Ascending aorta (tissue), 2 donors: ENCODE measurements at regions not wholly inside any gene's neighbourhood (a gene's known extent, or its start where the extent isn't known, plus 50 kb on each side); places are given as distances from the start of the nearest gene placed in this dataset.

Experiments
- DNase-seq, 2 donors: peaks; one replicate each; pipeline ENCODE4 v3.0.0-alpha.2; 2019; ENCODE audit warnings: low spot score in 2 of 2
- H3K27ac ChIP-seq, 2 donors: fragments of 200-600 bp; sonication (generic); one replicate each; pipeline ENCODE4 v1.5.1; 2016 to 2017; ENCODE audit warnings: mild to moderate bottlenecking in 1 of 2
- H3K27me3 ChIP-seq: fragments of 200-600 bp; sonication (generic); one replicate; pipeline ENCODE4 v1.5.1; 2017
- H3K36me3 ChIP-seq, 2 donors: fragments of 200-600 bp; sonication (generic); one replicate each; pipeline ENCODE4 v1.5.1; 2016
- H3K4me1 ChIP-seq, 2 donors: fragments of 200-600 bp; sonication (generic); one replicate each; pipeline ENCODE4 v1.5.1; 2016 to 2017; ENCODE audit warnings: mild to moderate bottlenecking in 1 of 2
- H3K4me3 ChIP-seq, 2 donors: fragments of 200-600 bp; sonication (generic); one replicate each; pipeline ENCODE4 v1.5.1; 2016 to 2017; ENCODE audit warnings: mild to moderate bottlenecking in 1 of 2
- H3K9me3 ChIP-seq, 2 donors: fragments of 200-600 bp; sonication (generic); one replicate each; pipeline ENCODE4 v1.5.1; 2016
- CTCF ChIP-seq, 3 experiments: fragments of 200-600 bp in 2 of 3; fragments of 450-650 bp in 1 of 3; sonication (generic) in 2 of 3; IDR thresholded peaks; one replicate each; pipeline ENCODE4 v1.5.1; 2016 to 2019; ENCODE audit warnings: antibody characterized with exemption in 3 of 3, mild to moderate bottlenecking in 1 of 3, moderate library complexity in 1 of 3
- intact Hi-C: fragments of 100-400 bp; cut with DNase I; formaldehyde crosslinking; loops from one replicate; pipeline ENCODE4 v1.15.1; 2023

- H3K27me3 ChIP-seq, result no peaks in the 10 kb centered on the region
- no peaks in the 10 kb centered on the region for H3K36me3 ChIP-seq
- intact Hi-C loops, result no loop called here
- no peak overlapping the region for H3K4me3 ChIP-seq
- TF ChIP-seq CTCF (IDR thresholded peaks at IDR 0.05), result no peak
- H3K27ac ChIP-seq, result no peak overlapping the region
- DNase-seq, result no peak
- H3K4me1 ChIP-seq, result peaks cover 0 to 5% of the 10 kb centered on the region in 2 donors
- H3K9me3 ChIP-seq, result no peaks in the 10 kb centered on the region
Measured at GRCh38 chr10:10617686-10618085, 400.0 kb upstream of the CELF2 start.

GRCh38 chr10:10618139-10618538 is 399.5 kb upstream of the CELF2 start:
- DNase-seq, result no peak
- intact Hi-C loops, result no loop called here

GRCh38 chr10:10623958-10624566 is 393.6 kb upstream of the CELF2 start:
- Histone ChIP-seq H3K36me3 (no peaks in the 10 kb centered on the region), H3K4me1 (no peaks in the 10 kb centered on the region), H3K27ac (no peak overlapping the region), H3K4me3 (no peak overlapping the region), H3K9me3 (no peaks in the 10 kb centered on the region), H3K27me3 (no peaks in the 10 kb centered on the region)
- TF ChIP-seq CTCF (IDR thresholded peaks at IDR 0.05), result no peak
- intact Hi-C loops, result no loop called here
- DNase-seq, result no peak

More at GRCh38 chr10:10618139-10618538, 399.5 kb upstream of the CELF2 start:
- Histone ChIP-seq H3K36me3 (no peaks in the 10 kb centered on the region), H3K27ac (no peak overlapping the region), H3K27me3 (no peaks in the 10 kb centered on the region), H3K9me3 (no peaks in the 10 kb centered on the region), H3K4me3 (no peak overlapping the region), H3K4me1 (peaks cover 0 to 5% of the 10 kb centered on the region in 2 donors)
- no peak for TF ChIP-seq CTCF (IDR thresholded peaks at IDR 0.05)

GRCh38 chr10:10624567-10624962 is 393.1 kb upstream of the CELF2 start:
- Histone ChIP-seq H3K9me3 (no peaks in the 10 kb centered on the region), H3K4me3 (no peak overlapping the region), H3K36me3 (no peaks in the 10 kb centered on the region), H3K27ac (no peak overlapping the region), H3K4me1 (no peaks in the 10 kb centered on the region), H3K27me3 (no peaks in the 10 kb centered on the region)
- no peak for TF ChIP-seq CTCF (IDR thresholded peaks at IDR 0.05)
- intact Hi-C loops, result no loop called here
- no peak for DNase-seq

- no peaks in the 10 kb centered on the region for H3K27me3 ChIP-seq
- no peak overlapping the region for H3K27ac ChIP-seq
- H3K4me1 ChIP-seq, result no peaks in the 10 kb centered on the region
- no peak for DNase-seq
- no peaks in the 10 kb centered on the region for H3K9me3 ChIP-seq
- no peak for TF ChIP-seq CTCF (IDR thresholded peaks at IDR 0.05)
- H3K4me3 ChIP-seq, result no peak overlapping the region
- intact Hi-C loops, result no loop called here
- H3K36me3 ChIP-seq, result no peaks in the 10 kb centered on the region
Measured at GRCh38 chr10:10625491-10625890, 392.2 kb upstream of the CELF2 start.

GRCh38 chr10:10626734-10627133 is 390.9 kb upstream of the CELF2 start:
- intact Hi-C loops, result no loop called here
- Histone ChIP-seq H3K9me3 (no peaks in the 10 kb centered on the region), H3K36me3 (no peaks in the 10 kb centered on the region), H3K27ac (no peak overlapping the region), H3K4me1 (no peaks in the 10 kb centered on the region), H3K27me3 (no peaks in the 10 kb centered on the region), H3K4me3 (no peak overlapping the region)
- DNase-seq, result no peak
- TF ChIP-seq CTCF (IDR thresholded peaks at IDR 0.05), result no peak
